A549 (cell line): ENCODE measurements at regions not wholly inside any gene's neighbourhood (a gene's known extent, or its start where the extent isn't known, plus 50 kb on each side); places are given as distances from the start of the nearest gene placed in this dataset.

Source experiments
- ATAC-seq, 2 experiments: fragments of 200-7000 bp in 1 of 2; fragments of >200 bp in 1 of 2; cut with Nextera tagmentation in 1 of 2; cut with Tn5 transposase in 1 of 2; 3 replicates each; pipeline versions ENCODE4 v1.8.0 to v1.9.1; 2018 to 2020; ENCODE audit warnings: mild to moderate bottlenecking in 1 of 2, moderate library complexity in 1 of 2
- CTCF ChIA-PET: fragments of 300-600 bp; sonication (Branson Sonifier 250); formaldehyde crosslinking; extraction: SDS; loops from one replicate; lab custom pipeline; 2021; ENCODE audit warnings: antibody characterized with exemption, inconsistent platforms; lab: Yijun Ruan, JAX
- POLR2A ChIA-PET: fragments of 350-600 bp; formaldehyde crosslinking; extraction: SDS; loops from one replicate; lab custom pipeline; 2021; ENCODE audit warnings: antibody characterized with exemption, inconsistent platforms; lab: Yijun Ruan, JAX
- DNase-seq, 2 experiments: peaks; one replicate each; pipeline versions ENCODE4 v3.0.0 to v3.0.0-alpha.2; 2011 to 2016; ENCODE audit warnings: low read depth in 1 of 2, low spot score in 1 of 2
- FAIRE-seq: peaks from 2 replicates; lab custom pipeline; 2011; peaks lifted over from hg19 to GRCh38; lab: Jason Lieb, UNC
- H3K27ac ChIP-seq, 2 experiments: fragments of >200 bp; sonication (Bioruptor Twin); formaldehyde crosslinking; 3 replicates each; pipeline ENCODE4 v1.5.1; 2016 to 2017
- H3K4me1 ChIP-seq: fragments of >200 bp; sonication (Bioruptor Twin); formaldehyde crosslinking; 3 replicates; pipeline ENCODE4 v1.6.1; 2016
- H3K4me2 ChIP-seq: fragments of >200 bp; sonication (Bioruptor Twin); formaldehyde crosslinking; 3 replicates; pipeline ENCODE4 v1.6.1; 2016
- H3K4me3 ChIP-seq: fragments of >200 bp; sonication (Bioruptor Twin); formaldehyde crosslinking; 3 replicates; pipeline ENCODE4 v1.5.1; 2016
- H3K9me3 ChIP-seq: fragments of >200 bp; sonication (Bioruptor Twin); formaldehyde crosslinking; 3 replicates; pipeline ENCODE4 v1.6.1; 2016
- BHLHE40 ChIP-seq: IDR thresholded peaks from 2 replicates; pipeline ENCODE4 v1.6.1; 2012; ENCODE audit warnings: low read depth, low read length, inconsistent platforms
- CEBPB ChIP-seq, 2 experiments: fragments of >200 bp in 1 of 2; sonication (Bioruptor Twin) in 1 of 2; formaldehyde crosslinking in 1 of 2; IDR thresholded peaks; 2 replicates each; pipeline ENCODE4 v1.6.1; 2012 to 2016
- CHD2 ChIP-seq: fragments of 150-350 bp; IDR thresholded peaks from 2 replicates; pipeline ENCODE4 v1.6.1; 2014; ENCODE audit warnings: low read length; ENCODE audit not compliant: partially characterized antibody
- CHD4 ChIP-seq: fragments of 200-600 bp; sonication (generic); IDR thresholded peaks from 2 replicates; pipeline ENCODE4 v1.6.1; 2016; ENCODE audit warnings: antibody characterized with exemption, mild to moderate bottlenecking, borderline replicate concordance
- EHF ChIP-seq: fragments of 250-450 bp; sonication (Bioruptor Pico); IDR thresholded peaks from 2 replicates; pipeline ENCODE4 v1.5.0; 2020; ENCODE audit warnings: mild to moderate bottlenecking
- ESRRA ChIP-seq: fragments of 150-350 bp; IDR thresholded peaks from 2 replicates; pipeline ENCODE4 v1.6.1; 2014; ENCODE audit warnings: mild to moderate bottlenecking, low read length, borderline replicate concordance
- FOSL2 ChIP-seq, 2 experiments: fragments of 450-650 bp in 1 of 2; fragments of >200 bp in 1 of 2; sonication (Bioruptor Twin) in 1 of 2; formaldehyde crosslinking; IDR thresholded peaks; 2 replicates each; pipeline versions ENCODE4 v1.5.0 to v1.6.1; 2016 to 2020; ENCODE audit warnings: mild to moderate bottlenecking in 1 of 2, moderate library complexity in 1 of 2
- FOXS1 ChIP-seq: fragments of 250-450 bp; sonication (Bioruptor Pico); IDR thresholded peaks from 2 replicates; pipeline ENCODE4 v1.5.0; 2020; ENCODE audit warnings: mild to moderate bottlenecking, moderate library complexity
- GATA3 ChIP-seq: IDR thresholded peaks from 2 replicates; pipeline ENCODE4 v1.6.1; 2012; ENCODE audit warnings: borderline replicate concordance
- HDAC2 ChIP-seq: fragments of 200-600 bp; sonication (generic); IDR thresholded peaks from 2 replicates; pipeline ENCODE4 v1.6.1; 2016
- HEYL ChIP-seq: fragments of 250-450 bp; sonication (Bioruptor Pico); IDR thresholded peaks from 2 replicates; pipeline ENCODE4 v1.8.0; 2021; ENCODE audit warnings: mild to moderate bottlenecking, moderate library complexity
- HOXA7 ChIP-seq: fragments of 250-450 bp; sonication (Bioruptor Pico); IDR thresholded peaks from 2 replicates; pipeline ENCODE4 v1.5.0; 2020; ENCODE audit warnings: mild to moderate bottlenecking, moderate library complexity
- JUN ChIP-seq, 2 experiments: fragments of >200 bp; sonication (Bioruptor Twin); formaldehyde crosslinking; IDR thresholded peaks; 2 replicates in 1 of 2; 3 replicates in 1 of 2; pipeline ENCODE4 v1.6.1; 2016 to 2017
- MAFK ChIP-seq: fragments of 450-650 bp; IDR thresholded peaks from 2 replicates; pipeline ENCODE4 v1.6.1; 2014; ENCODE audit not compliant: partially characterized antibody
- NFE2L2 ChIP-seq: fragments of 150-350 bp; conservative IDR thresholded peaks from 2 replicates; pipeline ENCODE4 v1.6.1; 2014; ENCODE audit warnings: low read length
- PHF8 ChIP-seq: fragments of 200-600 bp; sonication (generic); IDR thresholded peaks from 2 replicates; pipeline ENCODE4 v1.6.1; 2016; ENCODE audit warnings: low read depth, mild to moderate bottlenecking, antibody characterized with exemption, moderate library complexity, borderline replicate concordance
- POLR2AphosphoS2 ChIP-seq: conservative IDR thresholded peaks from 2 replicates; pipeline ENCODE4 v1.6.1; 2012; ENCODE audit warnings: low read length, improper control_type of control experiment, inconsistent platforms
- RCOR1 ChIP-seq: fragments of 150-350 bp; IDR thresholded peaks from 2 replicates; pipeline ENCODE4 v1.6.1; 2014; ENCODE audit warnings: antibody characterized with exemption, low read length, low read depth
- RFX5 ChIP-seq: fragments of 450-650 bp; IDR thresholded peaks from 2 replicates; pipeline ENCODE4 v1.7.1; 2014; ENCODE audit warnings: antibody characterized with exemption, mild to moderate bottlenecking, moderate library complexity
- RNF2 ChIP-seq: fragments of 200-600 bp; sonication (generic); IDR thresholded peaks from 2 replicates; pipeline ENCODE4 v1.6.1; 2016; ENCODE audit warnings: low read depth, mild to moderate bottlenecking, antibody characterized with exemption, moderate library complexity, borderline replicate concordance
- TFCP2L1 ChIP-seq: fragments of 250-450 bp; sonication (Bioruptor Pico); IDR thresholded peaks from 2 replicates; pipeline ENCODE4 v1.5.0; 2021; ENCODE audit warnings: mild to moderate bottlenecking
- TP53 ChIP-seq: fragments of 250-450 bp; sonication (Bioruptor Pico); IDR thresholded peaks from 2 replicates; pipeline ENCODE4 v1.5.0; 2021; ENCODE audit warnings: mild to moderate bottlenecking, moderate library complexity
- ZC3H11A ChIP-seq: fragments of 450-650 bp; IDR thresholded peaks from 2 replicates; pipeline ENCODE4 v1.6.1; 2014; ENCODE audit warnings: antibody characterized with exemption, mild to moderate bottlenecking
- WGBS: methylation state at CpG from one replicate; pipeline ENCODE4 v1.1.6; 2017; ENCODE audit errors: missing lambda C conversion rate; 5-methylcytosine and 5-hydroxymethylcytosine counted together
- TF ChIP-seq, protein P1 (sequence below): fragments of >200 bp; sonication (Bioruptor Twin); formaldehyde crosslinking; IDR thresholded peaks from 2 replicates; pipeline ENCODE4 v1.6.1; 2016
- TF ChIP-seq, protein P2 (sequence below): fragments of 450-650 bp; IDR thresholded peaks from 2 replicates; pipeline ENCODE4 v1.6.1; 2014; ENCODE audit warnings: antibody characterized with exemption
- TF ChIP-seq, protein P3 (sequence below): fragments of >200 bp; sonication (Bioruptor Twin); formaldehyde crosslinking; IDR thresholded peaks from 3 replicates; pipeline ENCODE4 v1.6.1; 2016
- TF ChIP-seq, protein P4 (sequence below): fragments of 200-600 bp; sonication (generic); IDR thresholded peaks from 2 replicates; pipeline ENCODE4 v1.6.1; 2016; ENCODE audit warnings: antibody characterized with exemption, mild to moderate bottlenecking, moderate library complexity

DNA sequence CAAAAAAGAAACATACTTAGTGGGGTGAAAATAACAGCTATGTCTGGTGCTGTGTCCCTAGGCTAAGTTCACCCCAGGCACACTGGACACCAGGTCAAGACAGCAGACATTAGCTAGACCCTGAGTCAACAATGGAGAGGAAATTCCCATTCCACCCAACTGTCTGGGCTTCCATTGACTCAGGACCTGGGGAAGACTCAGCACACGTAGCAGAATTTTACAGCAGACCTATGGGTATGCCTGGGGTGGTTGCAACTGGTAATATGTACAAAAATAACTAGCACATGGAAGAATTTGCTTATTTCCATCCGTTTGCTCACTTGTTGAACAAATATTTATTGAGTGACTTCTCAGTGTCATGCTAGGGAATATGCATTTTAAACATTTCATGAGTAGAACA is 117.0 kb downstream of the GAS1 start:
- H3K27ac ChIP-seq, result no peak overlapping the region
- H3K9me3 ChIP-seq, result no peaks in the 10 kb centered on the region
- 1% methylated on average over 2 of the region's 2 CpGs for WGBS
- POLR2A ChIA-PET, result no interaction called here
- CTCF ChIA-PET, result no interaction called here
- TF ChIP-seq FOSL2 (IDR thresholded peaks at IDR 0.05) (no peak), FOSL2 (CRISPR knock-in tag; IDR thresholded peaks at IDR 0.05) (no peak), RFX5 (no peak), FOXS1 (CRISPR knock-in tag) (no peak)
- TF ChIP-seq, protein P1, sequence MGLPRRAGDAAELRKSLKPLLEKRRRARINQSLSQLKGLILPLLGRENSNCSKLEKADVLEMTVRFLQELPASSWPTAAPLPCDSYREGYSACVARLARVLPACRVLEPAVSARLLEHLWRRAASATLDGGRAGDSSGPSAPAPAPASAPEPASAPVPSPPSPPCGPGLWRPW, result no peak
- no peak for DNase-seq
- H3K4me3 ChIP-seq, result no peak overlapping the region
- FAIRE-seq, result no peak
- H3K4me2 ChIP-seq, result no peak overlapping the region
- H3K4me1 ChIP-seq, result no peaks in the 10 kb centered on the region
- no peak for ATAC-seq

DNA sequence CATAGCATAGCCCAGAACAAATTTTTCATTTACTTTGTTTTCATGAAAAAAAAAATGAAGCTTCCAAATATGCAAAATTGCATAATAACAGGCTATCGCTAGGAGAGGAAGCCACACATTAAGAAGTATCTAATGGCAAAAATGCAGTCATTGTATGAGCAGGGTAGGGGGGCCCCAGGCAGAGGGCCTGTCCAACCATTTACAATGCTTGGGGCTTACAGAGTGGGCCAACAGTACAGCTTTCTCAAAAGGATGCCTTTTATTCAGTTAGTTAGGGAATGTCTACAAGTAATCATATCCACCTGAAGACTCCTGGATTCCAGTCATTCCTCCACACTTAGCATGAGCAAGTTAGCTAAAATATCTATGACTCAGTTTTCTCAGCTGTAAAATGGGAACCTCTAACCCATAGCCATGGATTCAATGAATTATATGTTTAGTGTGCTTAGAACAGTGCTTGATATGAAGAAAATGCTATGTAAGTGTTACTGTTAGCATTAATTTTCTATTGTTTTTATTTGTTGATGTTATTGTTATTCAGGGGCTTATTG is 117.7 kb downstream of the GAS1 start:
- Histone ChIP-seq H3K4me3 (no peak overlapping the region), H3K4me1 (no peaks in the 10 kb centered on the region), H3K9me3 (no peaks in the 10 kb centered on the region; the same call in 2 of the 3 replicates), H3K27ac (no peak overlapping the region), H3K4me2 (no peak overlapping the region)
- WGBS, result 94% methylated on average over 1 of the region's 1 CpG
- no peak for ATAC-seq
- no peak for DNase-seq
- CTCF ChIA-PET, result no interaction called here
- FAIRE-seq, result no peak
- POLR2A ChIA-PET, result no interaction called here
- TF ChIP-seq, protein P1, result no peak
- TF ChIP-seq RNF2, result no peak
- no peak for TF ChIP-seq POLR2AphosphoS2
- TF ChIP-seq GATA3, result no peak
- TF ChIP-seq ZC3H11A, result no peak
- TF ChIP-seq, protein P2, sequence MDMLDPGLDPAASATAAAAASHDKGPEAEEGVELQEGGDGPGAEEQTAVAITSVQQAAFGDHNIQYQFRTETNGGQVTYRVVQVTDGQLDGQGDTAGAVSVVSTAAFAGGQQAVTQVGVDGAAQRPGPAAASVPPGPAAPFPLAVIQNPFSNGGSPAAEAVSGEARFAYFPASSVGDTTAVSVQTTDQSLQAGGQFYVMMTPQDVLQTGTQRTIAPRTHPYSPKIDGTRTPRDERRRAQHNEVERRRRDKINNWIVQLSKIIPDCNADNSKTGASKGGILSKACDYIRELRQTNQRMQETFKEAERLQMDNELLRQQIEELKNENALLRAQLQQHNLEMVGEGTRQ, result no peak
- TF ChIP-seq, protein P3, sequence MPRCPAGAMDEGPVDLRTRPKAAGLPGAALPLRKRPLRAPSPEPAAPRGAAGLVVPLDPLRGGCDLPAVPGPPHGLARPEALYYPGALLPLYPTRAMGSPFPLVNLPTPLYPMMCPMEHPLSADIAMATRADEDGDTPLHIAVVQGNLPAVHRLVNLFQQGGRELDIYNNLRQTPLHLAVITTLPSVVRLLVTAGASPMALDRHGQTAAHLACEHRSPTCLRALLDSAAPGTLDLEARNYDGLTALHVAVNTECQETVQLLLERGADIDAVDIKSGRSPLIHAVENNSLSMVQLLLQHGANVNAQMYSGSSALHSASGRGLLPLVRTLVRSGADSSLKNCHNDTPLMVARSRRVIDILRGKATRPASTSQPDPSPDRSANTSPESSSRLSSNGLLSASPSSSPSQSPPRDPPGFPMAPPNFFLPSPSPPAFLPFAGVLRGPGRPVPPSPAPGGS, result no peak
- no peak for TF ChIP-seq EHF (CRISPR knock-in tag)
- no peak for TF ChIP-seq HEYL (CRISPR knock-in tag)
- TF ChIP-seq HDAC2, result no peak
- TF ChIP-seq, protein P4, sequence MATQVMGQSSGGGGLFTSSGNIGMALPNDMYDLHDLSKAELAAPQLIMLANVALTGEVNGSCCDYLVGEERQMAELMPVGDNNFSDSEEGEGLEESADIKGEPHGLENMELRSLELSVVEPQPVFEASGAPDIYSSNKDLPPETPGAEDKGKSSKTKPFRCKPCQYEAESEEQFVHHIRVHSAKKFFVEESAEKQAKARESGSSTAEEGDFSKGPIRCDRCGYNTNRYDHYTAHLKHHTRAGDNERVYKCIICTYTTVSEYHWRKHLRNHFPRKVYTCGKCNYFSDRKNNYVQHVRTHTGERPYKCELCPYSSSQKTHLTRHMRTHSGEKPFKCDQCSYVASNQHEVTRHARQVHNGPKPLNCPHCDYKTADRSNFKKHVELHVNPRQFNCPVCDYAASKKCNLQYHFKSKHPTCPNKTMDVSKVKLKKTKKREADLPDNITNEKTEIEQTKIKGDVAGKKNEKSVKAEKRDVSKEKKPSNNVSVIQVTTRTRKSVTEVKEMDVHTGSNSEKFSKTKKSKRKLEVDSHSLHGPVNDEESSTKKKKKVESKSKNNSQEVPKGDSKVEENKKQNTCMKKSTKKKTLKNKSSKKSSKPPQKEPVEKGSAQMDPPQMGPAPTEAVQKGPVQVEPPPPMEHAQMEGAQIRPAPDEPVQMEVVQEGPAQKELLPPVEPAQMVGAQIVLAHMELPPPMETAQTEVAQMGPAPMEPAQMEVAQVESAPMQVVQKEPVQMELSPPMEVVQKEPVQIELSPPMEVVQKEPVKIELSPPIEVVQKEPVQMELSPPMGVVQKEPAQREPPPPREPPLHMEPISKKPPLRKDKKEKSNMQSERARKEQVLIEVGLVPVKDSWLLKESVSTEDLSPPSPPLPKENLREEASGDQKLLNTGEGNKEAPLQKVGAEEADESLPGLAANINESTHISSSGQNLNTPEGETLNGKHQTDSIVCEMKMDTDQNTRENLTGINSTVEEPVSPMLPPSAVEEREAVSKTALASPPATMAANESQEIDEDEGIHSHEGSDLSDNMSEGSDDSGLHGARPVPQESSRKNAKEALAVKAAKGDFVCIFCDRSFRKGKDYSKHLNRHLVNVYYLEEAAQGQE, result no peak
- TF ChIP-seq RCOR1, result no peak
- TF ChIP-seq NFE2L2, result no peak
- no peak for TF ChIP-seq CHD4

DNA sequence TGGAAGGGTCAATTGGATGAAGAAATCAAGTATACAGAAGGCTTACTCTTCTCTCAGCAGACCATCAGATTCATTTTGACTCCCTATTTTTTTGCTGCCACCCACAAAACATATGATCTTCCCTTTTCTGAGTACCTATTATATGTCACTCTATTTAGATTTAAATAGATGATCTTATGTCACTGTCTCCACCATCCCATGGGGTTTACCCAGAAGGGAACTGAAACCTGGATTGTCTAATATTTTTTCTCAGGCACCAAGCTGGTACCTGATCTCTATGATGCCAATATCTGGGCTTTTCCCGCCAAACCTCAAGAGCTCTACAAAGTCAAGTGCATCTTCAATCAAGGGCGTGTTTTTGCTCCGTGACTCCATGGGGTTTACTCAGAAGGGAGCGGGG is 118.7 kb downstream of the GAS1 start:
- POLR2A ChIA-PET, result no interaction called here
- TF ChIP-seq CEBPB (IDR thresholded peaks at IDR 0.05), result no peak
- TF ChIP-seq POLR2AphosphoS2, result no peak
- no peak for TF ChIP-seq PHF8
- no peak for TF ChIP-seq JUN (IDR thresholded peaks at IDR 0.05)
- TF ChIP-seq BHLHE40, result no peak
- TF ChIP-seq TP53 (CRISPR knock-in tag), result no peak
- TF ChIP-seq, protein P3, result no peak
- TF ChIP-seq MAFK, result no peak
- TF ChIP-seq HOXA7 (CRISPR knock-in tag), result no peak
- TF ChIP-seq CHD2, result no peak
- no peak for TF ChIP-seq TFCP2L1 (CRISPR knock-in tag)
- no peak for TF ChIP-seq ESRRA

More for the DNA sequence above, 118.7 kb downstream of the GAS1 start:
- Histone ChIP-seq H3K4me3 (no peak overlapping the region), H3K27ac (no peak overlapping the region), H3K4me1 (no peaks in the 10 kb centered on the region), H3K4me2 (no peak overlapping the region), H3K9me3 (no peaks in the 10 kb centered on the region; the same call in 2 of the 3 replicates)
- DNase-seq, result no peak
- no peak for FAIRE-seq
- CTCF ChIA-PET, result interaction anchor here (0.6 kb wide), 2 partner anchors 57 to 77 kb away, joined by 3 read pairs; no protein-coding TSS in a partner anchor
- ATAC-seq, result no peak
- whole genome bisulfite sequencing, result 60% methylated on average over 4 of the region's 4 CpGs
